AG09309 (cell line): ENCODE measurements at regions not wholly inside any gene's neighbourhood (a gene's known extent, or its start where the extent isn't known, plus 50 kb on each side); places are given as distances from the start of the nearest gene placed in this dataset.

Experiments
- DNase-seq: peaks from one replicate; pipeline ENCODE4 v3.0.0-alpha.2; 2010; ENCODE audit warnings: low read depth
- H3K4me3 ChIP-seq: 2 replicates; pipeline ENCODE4 v1.5.1; 2011; ENCODE audit warnings: mild to moderate bottlenecking, low read depth, low read length, moderate library complexity; ENCODE audit not compliant: control insufficient read depth
- TF ChIP-seq, protein P1 (sequence below): IDR thresholded peaks from 2 replicates; pipeline ENCODE4 v1.5.1; 2011; ENCODE audit warnings: mild to moderate bottlenecking, low read depth, low read length, inconsistent platforms; ENCODE audit not compliant: insufficient read depth, control insufficient read depth; ENCODE audit errors: missing control alignments

DNA sequence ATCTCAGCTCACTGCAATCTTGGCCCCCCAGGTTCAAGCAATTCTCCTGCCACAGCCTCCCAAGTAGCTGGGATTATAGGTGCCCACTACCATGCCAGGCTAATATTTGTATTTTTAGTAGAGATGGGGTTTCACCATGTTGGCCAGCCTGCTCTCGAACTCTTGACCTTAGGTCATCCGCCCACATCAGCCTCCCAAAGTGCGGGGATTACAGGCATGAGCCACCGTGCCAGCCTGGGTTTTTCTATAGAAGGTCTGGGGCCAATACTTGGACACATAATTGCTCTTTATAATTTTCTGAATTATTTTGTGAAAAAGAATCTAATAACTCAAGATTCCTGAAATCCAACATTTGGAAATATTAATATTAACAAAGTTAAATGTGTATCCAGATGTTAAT is 1267.7 kb upstream of the ADGRL4 start:
- no peak overlapping the region for H3K4me3 ChIP-seq
- DNase-seq: no peak
- TF ChIP-seq, protein P1, sequence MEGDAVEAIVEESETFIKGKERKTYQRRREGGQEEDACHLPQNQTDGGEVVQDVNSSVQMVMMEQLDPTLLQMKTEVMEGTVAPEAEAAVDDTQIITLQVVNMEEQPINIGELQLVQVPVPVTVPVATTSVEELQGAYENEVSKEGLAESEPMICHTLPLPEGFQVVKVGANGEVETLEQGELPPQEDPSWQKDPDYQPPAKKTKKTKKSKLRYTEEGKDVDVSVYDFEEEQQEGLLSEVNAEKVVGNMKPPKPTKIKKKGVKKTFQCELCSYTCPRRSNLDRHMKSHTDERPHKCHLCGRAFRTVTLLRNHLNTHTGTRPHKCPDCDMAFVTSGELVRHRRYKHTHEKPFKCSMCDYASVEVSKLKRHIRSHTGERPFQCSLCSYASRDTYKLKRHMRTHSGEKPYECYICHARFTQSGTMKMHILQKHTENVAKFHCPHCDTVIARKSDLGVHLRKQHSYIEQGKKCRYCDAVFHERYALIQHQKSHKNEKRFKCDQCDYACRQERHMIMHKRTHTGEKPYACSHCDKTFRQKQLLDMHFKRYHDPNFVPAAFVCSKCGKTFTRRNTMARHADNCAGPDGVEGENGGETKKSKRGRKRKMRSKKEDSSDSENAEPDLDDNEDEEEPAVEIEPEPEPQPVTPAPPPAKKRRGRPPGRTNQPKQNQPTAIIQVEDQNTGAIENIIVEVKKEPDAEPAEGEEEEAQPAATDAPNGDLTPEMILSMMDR: no peak

DNA sequence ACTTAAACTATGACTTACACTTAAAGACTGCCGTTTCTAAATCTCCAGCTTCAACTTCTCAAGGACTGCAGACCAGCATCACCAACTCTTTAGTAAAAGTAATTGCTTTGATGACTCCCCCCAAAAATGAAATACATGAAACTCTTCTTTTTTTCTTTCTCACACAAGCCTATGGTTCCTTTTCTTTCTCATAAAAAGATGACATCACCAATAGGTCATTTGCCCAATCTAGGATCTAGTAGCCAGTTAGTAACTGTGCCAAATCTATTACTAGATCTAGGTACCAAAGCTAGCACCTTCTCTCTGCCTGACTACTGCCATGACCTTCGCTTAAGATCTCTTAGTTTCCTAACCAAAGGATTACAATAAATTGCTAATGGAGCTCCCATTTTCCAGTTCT is 1266.0 kb upstream of the ADGRL4 start:
- TF ChIP-seq, protein P1: no peak
- DNase-seq: no peak
- H3K4me3 ChIP-seq: no peak overlapping the region

DNA sequence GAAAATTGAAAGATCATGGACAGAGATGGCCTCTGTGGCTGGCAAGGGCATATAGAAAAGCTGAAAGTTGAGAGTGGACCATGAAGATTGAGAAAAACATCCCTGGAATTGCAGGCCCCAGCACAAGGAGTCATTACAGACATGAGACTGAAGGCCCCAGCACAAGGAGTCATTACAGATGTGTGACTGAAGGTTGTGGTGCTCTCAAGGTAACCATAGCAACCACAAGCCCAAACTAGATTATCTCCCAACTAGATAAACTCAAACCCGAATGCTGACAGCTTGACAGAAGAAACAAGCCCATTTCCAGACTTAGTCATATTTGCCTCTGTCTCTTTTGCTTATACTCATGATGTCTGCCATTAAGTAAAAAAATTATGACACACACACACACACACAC is 1252.1 kb upstream of the ADGRL4 start:
- H3K4me3 ChIP-seq: no peak overlapping the region
- TF ChIP-seq, protein P1: no peak
- DNase-seq: no peak

DNA sequence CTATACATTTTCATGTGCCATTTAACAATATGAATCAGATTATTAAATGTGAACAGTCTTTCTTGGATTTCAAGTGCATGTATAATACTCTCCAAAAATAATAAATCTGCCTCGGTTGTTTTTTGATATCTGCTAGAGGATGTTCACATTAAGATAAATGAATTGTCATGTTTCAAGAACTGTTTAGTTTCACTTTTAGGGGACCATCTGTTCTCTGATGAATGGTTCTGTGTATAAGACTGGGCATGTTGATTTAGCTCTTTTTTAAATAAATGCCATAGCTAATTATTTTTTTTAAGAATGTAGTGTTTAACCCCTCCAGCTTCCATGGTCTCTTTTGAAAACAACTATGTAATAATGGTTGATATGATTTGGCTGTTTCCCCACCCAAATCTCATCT is 1245.1 kb upstream of the ADGRL4 start:
- no peak overlapping the region for H3K4me3 ChIP-seq
- no peak for DNase-seq
- TF ChIP-seq, protein P1: no peak

DNA sequence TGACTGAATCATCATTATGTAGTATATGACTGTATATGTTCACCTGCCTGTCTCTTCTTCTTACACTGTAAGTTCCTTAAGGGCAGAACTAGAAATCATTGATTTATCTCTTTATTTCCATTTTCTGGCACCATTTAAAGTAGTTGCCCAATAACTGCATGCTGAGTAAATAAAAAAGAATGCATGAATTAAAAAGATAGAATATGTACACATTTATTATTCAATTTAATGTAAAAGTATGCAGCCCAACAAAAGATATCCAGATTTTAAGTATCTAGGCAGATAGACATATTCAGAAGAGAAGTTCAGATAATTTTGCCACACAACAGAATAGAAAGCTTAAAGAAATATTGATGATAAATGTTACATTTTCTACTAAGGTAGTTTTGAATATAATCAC is 1244.6 kb upstream of the ADGRL4 start:
- no peak for DNase-seq
- TF ChIP-seq, protein P1: no peak
- H3K4me3 ChIP-seq: no peak overlapping the region

DNA sequence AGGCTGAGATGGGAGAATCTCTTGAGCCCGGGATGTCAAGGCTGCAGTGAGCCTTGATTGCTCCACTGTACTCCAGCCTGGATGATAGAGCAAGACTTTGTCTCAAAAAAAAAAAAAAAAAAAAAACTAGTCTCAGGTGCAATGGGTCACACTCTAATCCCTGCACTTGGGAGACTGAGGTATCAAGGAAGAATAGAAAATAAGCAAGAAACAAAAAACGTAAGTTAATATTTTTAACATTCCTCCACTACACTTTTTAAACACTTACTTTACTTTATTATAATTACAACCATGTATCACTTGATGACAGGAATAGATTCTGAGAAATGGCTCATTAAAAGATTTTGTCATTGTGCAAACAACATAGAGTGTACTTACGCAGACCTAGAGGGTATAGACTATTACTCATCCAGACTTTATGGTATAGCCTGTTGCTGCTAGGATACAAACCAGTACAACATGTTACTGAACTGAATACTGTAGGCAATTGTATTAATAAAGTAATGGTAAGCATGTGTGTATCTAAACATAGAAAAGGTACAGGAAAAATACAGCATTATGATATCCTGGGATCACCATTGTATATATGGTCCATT is 1244.1 kb upstream of the ADGRL4 start:
- no peak overlapping the region for H3K4me3 ChIP-seq
- DNase-seq: no peak
- TF ChIP-seq, protein P1: no peak

DNA sequence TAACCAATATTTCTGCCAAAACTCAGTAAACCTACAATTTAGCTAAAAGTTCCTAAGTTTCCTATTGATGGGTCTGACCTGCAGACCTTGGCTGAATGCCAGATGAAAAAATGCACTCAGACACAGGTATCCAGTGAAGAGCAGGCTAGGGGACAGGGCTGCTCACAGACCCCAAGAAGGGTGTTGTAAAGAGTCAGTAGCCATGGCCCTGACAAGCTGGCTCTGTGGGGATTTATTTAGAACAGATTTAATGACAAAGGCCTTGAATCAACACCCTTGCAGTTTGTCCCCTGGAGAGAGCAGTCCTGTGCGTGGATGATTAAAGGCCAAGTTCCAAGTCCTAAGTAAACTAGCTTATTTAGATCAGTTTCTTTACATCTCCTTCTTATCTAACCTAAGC is 1243.2 kb upstream of the ADGRL4 start:
- no peak overlapping the region for H3K4me3 ChIP-seq
- DNase-seq: no peak
- TF ChIP-seq, protein P1: no peak
